ENCODE measurements at regions not wholly inside any gene's neighbourhood (a gene's known extent, or its start where the extent isn't known, plus 50 kb on each side); places are given as distances from the start of the nearest gene placed in this dataset.
A peak's percentile ranks its signal among the peaks of the same experiment; 100 is the strongest.

DNA sequence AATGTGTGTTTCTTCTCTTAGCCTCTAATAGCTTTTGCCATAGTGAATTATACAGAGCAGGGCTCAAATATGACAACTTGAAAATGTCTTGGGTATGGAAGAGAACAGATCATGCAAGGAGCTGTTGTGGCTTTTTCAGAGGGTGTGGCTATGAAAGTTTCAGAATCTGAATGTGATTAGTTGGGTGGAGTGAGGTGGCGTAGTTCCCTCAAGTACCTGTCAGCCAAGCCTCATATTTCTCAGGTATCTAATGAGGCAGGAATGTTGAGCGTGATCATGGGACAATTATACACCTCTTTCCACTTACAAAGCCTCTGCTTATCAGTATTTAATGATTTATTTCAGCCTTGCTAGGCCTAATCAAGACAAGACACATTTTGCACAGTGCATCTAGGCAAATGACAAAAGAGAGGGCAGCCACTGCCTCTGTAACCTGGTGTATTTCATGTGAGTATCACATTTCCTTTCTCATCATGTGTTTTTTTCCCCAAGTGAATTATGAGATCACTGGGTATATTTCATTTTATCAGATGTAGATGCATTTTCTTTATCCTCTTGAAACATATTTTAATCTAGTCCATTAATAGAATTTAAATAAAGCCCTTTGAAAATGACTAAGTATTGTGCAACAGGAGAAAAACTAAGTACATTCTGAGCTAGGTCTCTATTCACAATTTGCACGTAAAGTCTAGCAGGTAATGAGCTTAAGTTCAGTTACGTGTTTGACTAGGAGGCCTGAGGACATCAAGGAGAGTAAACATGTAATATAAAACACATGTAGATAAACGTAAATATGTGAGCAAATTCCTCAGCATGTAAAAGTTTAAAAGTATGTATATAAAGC is 644.4 kb upstream of the IGFBP3 start:
- DNase-seq, result no peak
- ATAC-seq, result no peak
- intact Hi-C loops (cut with micrococcal nuclease), result no loop called here

DNA sequence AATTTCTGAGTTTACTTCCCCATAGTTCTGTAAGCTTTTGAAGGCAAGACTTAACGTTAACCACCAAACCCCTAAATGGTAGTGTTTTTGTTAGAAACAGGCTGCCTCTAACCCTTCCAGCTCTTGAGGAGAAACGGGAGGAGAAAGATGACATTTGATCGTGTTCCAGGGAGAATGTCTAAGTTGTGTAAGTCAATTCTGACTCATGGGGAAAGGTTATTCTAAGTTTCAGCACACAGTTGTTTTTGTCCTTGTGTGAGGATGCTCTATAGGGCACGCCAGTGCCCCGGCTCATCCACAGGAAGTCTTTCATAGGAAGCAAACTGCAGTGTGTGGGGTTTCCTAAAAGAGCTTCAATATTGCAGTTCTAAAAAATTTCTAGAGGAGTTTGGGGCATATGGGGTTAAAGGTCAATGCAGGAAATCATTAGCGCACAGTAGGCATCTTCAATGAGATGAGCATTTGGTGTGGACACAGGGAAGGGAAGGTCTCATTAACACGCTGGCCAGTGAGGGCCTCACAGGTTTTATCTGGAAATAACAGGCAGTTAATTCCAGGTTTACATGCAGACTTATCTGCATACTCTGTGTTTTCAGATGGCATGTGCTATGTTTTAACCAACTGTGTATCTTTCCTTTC is 638.2 kb upstream of the IGFBP3 start:
- intact Hi-C loops (cut with micrococcal nuclease), result no loop called here
- ATAC-seq, result no peak
- no peak for DNase-seq

DNA sequence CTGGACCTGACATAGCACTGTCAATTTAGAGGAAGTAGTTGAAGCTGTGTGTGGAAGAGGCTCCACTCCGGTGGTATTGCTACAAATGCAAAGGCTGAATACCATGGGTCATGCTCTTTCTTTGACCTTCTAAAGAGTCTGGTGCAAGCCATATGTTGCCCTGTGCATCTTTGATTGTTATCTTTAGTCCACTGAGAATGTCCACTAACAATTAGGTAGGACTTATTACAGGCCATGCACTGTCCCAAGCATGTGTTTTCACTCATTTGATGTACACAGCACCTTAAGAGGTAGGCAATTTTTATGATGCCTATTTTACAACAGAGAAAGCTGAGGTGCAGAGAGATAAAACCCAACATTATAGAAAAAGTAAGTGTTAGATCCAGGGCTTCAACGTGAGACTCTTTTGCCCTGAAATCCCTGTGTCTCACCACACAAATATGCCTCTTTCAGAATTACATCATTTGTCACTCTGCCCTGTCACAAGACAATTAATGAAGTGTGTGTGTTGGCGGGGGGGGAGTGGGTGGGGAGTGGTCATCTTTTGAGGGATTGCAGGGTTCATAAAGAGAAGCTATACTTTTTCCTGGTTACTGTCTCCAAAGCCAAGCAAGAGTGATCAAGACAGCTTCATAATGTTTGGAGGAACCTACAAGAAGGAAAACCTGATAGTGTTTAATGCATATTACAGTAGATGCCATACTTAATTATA is 637.6 kb upstream of the IGFBP3 start:
- no peak for ATAC-seq
- intact Hi-C loops (cut with micrococcal nuclease), result no loop called here
- DNase-seq, result no peak

DNA sequence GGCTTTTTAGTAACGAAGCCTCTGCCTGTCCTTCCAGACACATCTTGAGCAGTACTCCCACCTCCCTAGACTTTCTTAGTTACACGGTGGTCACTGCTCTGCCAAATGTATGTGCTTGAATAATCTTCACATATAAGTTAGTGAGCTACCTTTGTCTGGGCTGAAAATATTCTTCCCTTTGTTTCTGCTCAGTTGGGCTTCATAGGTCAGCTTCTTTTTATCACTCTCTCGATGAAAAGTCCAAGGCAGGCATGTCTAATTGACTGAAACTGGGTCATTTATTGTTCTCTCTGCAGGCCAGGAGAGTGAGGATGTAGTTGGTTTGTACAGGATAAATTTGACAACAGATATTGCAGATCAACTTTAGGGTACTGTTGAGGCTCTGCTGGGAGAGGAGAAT is 636.7 kb upstream of the IGFBP3 start:
- intact Hi-C loops (cut with micrococcal nuclease), result no loop called here
- no peak for ATAC-seq
- DNase-seq, result no peak

DNA sequence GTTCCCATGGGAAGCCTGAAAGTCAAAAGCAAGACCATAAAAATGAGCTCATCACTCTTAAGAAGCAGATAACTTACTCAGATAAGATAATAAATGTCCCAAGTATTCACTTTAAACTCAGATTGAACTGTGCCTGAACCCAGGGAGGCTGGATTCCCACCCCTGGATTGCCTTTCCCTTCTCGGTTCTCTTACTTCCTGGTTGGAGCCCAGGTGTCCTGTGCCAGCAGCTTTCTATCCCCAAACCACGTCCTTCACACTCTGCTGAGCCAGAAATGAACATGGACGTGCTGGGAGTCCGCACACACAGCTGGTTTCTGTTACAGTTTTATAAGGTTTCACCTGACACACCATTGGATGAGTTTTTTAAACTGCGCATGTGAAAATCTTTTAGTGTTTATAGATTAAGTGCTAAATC is 636.2 kb upstream of the IGFBP3 start:
- intact Hi-C loops (cut with micrococcal nuclease), result no loop called here
- DNase-seq (no peak), ATAC-seq (no peak)

DNA sequence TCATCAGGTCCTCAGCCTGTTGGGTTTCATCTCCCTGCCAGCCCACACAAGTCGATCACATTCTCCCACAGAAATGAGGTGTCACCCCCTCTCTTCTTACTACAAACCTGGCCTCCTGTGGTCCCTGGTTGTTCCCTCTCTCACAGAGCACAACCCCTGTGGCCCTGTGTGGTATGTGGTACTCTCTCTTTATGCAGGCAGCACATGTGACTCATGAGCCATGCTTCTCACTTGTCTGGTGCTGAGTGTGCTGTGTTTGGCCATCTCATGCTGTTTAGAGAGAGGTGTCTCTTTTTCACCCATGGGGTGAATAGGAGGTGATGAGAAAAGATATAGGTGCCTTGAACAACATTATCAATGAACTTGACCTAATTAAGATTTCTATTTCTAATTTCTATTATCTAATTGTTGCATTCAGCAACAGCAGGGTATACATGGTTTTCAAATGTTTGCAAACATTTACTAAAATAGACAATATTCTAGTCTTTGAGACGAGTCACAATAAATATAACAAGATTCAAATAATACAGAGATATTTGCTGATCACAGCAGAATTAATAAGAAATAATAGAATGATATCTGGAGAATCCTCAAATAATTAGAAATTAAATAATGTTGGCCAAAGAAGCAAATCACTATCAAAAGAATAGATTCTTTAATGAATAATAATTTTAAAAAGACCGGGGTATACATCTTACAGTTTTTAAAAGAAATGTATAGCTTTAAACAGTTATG is 633.8 kb upstream of the IGFBP3 start:
- no peak for DNase-seq
- intact Hi-C loops (cut with micrococcal nuclease), result no loop called here
- no peak for ATAC-seq

DNA sequence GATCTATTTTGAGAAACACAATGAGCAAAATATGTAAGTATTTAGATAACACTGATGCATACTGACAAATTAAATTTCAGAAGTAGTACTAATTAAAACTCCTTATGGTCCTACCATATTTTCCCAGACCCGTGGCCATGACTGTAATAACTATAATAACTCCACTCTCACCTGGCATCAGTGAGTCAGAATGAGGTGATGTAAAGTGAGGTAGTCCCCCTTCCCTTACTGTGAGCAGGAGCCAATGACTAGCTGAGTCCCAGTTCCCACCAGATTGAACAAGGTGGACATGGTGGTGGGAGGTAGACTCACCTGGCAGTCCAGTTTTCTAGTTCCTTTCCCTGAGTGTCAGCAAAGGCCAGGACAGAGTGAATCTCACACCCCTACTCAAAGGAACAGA is 630.5 kb upstream of the IGFBP3 start:
- no peak for ATAC-seq
- DNase-seq, result no peak
- intact Hi-C loops (cut with micrococcal nuclease), result no loop called here

DNA sequence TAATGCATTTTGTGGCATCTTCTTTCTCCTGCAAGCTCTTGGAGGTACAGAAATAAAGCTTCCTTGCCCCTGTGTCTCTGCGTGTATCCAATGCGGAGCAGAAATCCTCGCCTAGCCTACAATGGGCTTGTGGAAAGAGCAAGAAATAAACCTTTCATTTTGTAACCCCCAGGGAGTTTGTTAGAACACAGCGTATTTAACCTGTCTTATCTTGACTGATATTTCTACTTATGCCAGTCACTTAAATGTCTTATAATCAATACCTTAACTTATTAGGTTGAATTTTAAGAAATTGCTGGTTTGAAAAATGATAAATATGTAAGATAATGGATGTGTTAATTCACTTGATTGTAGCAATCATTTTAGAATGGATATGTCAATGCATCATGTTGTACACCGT is 629.8 kb upstream of the IGFBP3 start:
- no peak for DNase-seq

DNA sequence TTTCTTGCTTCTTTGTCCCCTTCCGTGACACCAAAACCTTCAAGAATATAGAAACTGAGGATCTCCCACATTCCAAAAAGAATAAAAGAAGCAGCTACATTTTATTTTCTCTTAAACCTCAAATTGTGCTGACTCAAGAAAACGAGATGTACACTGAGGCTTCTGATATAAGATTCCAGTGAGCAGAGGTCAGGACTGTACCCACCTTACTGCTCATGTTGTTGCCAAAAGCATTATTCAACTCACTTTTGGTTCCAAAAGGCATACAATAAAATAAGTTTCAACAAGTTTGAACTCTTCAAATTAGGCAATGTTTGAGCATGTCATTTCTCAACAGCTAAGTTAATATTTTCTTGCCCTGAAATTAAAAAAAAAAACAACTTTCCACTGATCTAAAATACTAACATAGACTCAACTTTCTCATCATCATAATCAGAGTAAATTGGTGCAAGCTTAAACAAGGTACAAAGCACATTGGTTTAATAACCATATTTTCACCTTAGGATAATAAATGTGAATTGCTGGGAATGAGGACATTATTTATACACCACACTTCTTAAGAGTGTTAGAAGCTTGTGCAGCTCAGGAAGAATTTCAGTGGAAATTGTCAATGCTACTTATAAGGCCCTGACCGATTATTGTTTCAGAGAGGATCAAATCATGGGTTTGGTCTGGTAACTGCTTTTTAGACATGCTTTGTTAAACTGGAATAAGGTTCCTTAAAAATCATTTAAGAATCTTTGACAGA is 629.0 kb upstream of the IGFBP3 start:
- intact Hi-C loops (cut with micrococcal nuclease), result no loop called here
- DNase-seq (no peak), ATAC-seq (no peak)

More for the DNA sequence above, 629.8 kb upstream of the IGFBP3 start:
- ATAC-seq, result no peak
- intact Hi-C loops (cut with micrococcal nuclease), result no loop called here

DNA sequence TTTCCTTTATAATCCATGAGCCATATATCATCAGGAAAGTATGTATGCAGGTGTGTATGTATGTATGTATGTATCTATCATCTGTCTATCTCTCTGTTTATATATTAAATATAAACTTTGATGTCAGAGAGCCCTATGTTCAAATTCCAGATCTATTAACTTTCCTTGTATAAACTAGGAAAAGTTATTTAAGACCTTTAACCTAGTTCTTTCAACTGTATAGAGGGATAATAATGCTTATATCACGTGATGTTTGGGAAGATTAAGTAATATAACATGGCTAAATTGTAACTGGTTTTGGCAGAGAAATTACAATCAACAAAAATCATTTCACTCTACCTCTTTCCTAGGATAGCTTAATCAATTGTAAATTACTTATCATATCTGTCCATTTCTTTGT is 628.3 kb upstream of the IGFBP3 start:
- no peak for ATAC-seq

DNA sequence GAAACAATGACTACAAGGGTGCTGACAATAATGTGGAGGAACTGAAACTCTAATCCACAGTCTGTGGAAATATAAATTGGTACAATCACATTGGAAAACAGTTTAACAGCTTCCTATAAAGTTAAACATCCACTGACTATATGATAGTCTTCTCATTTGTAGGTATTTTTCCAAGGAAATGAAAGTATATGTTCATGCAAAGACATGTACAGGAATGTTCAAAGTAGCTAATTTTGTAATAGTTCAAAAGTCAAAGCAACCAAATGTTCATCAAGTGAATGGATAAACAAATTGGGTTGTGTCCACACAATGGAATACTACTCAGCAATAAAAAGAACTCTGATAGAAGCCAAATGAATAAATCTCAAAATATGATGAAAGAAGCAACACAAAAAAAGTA is 626.0 kb upstream of the IGFBP3 start:
- ATAC-seq (no peak), DNase-seq (no peak)
- intact Hi-C loops (cut with micrococcal nuclease), result no loop called here

More for the DNA sequence above, 628.3 kb upstream of the IGFBP3 start:
- intact Hi-C loops (cut with micrococcal nuclease), result no loop called here
- no peak for DNase-seq

DNA sequence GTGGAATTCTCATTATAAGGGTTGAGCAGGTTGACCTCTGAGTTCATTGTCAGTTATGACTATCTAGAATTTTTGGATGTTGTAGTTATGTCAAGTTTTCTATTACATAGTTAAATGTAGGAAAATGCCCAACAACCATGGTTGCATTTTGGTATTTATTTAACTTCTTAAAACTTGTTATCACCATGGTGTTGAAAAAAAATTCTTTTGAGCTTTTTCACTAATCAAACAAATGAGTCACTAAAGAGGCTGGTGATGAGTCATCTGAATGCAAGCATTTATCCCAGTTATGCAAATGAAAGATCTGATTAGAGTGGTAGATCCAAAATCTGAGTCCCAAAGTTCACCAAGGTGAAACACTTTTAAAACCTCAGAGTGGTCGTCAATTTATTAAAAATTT is 624.7 kb upstream of the IGFBP3 start:
- no peak for DNase-seq
- intact Hi-C loops (cut with micrococcal nuclease), result no loop called here
- no peak for ATAC-seq

DNA sequence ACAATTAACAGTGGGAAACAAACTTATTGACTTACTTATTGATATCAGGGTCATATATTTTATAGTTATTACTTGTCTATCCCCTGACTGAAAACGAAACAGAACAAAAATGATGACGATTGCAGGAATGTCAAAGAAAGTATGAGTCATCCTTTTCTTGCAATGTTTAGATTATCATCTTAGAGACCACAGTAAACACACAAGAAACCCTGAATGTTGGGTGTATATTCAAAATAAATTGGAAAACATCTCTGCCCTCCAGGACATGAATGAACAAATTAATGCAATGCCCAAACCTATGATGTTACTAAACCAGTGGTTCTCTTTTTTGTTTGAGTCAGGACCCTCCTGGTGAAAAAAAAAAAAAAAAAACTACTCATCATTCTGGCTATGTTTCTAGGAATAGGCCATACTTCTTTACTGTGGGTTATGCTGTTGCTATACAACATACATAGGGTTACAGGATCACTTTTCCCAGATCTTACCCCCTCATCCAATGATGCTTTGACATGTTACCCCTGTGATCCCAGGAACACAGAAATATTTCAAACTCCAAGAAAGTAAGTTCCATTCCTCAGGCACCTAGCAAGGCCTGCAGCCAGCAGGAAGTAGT is 623.4 kb upstream of the IGFBP3 start:
- ATAC-seq (no peak), DNase-seq (no peak)
- intact Hi-C loops (cut with micrococcal nuclease), result no loop called here

DNA sequence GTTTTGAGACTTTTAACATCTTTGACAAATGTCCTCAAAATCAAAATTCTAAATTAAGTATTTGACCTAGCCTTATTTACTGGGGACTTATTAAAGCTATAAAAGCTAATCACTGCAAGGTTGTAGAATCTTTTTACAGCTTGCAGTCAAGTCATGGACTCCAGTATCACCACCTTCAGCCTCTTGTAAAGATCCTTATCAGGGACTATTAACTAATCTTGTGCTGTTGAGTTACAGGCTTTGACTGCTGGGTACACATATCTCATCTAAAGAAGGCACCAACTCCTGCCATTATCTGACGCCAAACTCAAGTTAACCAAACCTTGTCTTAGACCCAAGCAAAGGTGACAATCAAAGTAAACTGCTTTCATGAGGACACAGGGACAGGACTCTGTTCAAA is 621.0 kb upstream of the IGFBP3 start:
- ATAC-seq (no peak), DNase-seq (no peak)

DNA sequence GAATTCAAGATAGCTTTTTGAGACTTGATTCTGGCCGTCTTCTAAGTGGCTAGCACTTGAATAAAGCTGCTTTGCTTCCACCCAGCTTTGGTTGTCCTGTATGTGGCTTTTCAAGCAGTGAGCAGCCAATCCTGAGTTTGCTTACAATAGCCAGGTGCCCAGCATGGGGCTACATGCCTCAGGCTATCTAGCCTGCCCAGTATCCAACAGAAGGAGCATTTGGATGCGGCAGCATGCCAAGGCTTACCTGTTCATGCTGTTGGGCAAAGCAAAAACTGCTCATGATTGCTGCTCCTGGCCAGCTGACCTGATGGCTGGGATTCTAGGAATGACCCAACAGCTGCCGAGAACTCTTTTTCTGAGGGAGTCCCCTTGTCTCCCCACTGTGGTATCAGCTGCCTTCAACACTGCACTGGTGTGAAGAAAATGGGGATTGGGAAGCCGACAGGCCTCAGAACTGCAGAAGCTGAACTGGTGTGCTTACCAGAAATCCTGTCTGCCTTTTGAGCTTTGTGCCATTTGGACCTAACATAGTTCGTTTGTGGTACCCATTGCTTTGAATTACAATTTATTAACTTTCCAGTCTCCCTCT is 618.9 kb upstream of the IGFBP3 start:
- intact Hi-C loops (cut with micrococcal nuclease), result no loop called here
- no peak for DNase-seq
- ATAC-seq, result peak; percentile 62

More for the DNA sequence above, 621.0 kb upstream of the IGFBP3 start:
- intact Hi-C loops (cut with micrococcal nuclease), result no loop called here

DNA sequence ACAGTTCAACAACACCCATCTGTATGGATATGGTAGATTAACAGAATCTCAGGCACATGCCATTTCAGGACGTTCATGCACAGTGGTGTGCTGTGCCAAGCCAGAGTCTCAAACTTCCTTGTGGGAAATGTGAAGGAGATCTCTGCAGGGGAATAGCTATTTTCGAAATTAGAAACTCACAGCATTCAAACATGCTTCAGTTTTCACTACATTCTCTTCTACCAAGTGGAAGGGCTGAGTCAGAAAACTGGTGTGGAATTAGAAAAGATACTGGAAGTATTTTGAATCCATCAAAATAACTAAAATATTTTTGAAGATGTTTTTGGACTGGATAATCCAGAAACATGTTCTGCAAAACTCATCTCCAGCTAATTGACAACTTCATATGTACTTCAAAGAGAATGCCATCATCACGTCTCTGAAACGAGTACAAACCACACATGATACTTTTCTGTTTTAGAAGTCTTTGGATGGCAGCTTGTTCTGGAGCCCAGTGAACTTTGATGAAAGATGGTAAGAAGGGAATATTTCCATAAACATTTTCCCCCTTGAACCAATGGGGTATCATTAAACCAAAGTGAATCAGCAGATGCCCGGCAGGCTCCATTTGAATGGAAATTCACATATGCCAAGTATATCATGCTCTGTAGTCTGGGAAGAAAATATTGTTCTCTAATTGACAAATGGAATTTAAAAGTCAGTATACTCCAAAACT is 616.3 kb upstream of the IGFBP3 start:
- ATAC-seq, result no peak
- intact Hi-C loops (cut with micrococcal nuclease), result no loop called here
- DNase-seq, result no peak

DNA sequence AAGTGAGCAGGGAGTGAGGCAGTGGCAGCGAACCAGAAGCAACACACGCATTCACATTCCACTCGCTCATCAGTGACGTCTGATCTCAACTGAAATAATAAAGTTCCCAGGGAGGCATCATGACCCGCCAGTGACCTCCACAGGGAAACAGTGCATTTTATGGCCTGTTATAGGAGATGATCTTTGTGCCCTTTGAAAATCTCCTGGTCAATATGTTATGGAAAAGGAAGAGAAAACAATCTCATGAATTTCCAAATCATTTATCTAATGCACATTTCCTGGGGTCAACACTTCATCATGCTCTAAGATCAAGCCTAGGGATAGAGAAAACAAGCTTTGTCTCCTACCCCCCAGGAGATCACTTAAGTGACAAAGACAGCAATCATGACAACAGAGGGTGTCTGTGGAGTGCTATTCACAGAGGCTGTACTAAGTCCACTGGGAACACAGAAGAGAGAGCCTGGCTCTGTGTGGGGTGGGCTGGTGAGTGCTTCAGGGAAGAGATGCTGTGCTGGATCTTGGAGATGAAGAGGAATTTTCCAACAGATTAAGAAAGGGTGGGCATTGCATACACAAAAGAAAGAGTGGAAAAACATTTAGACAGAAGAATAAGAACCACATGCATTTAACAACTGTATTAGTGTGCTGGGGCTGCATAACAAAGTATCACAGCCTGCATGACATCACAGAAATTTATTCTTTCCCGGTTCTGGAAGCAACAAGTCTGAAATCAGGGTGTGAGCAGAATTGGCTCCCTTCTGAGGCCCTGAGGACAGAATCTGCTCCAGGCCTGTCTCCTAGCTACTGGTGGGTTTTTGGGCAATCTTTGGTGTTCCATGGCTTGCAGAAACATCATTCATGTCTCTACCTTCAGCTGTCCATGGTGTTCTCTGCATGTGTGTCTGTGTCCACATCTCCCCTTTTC is 613.9 kb upstream of the IGFBP3 start:
- DNase-seq, result no peak
- intact Hi-C loops (cut with micrococcal nuclease), result no loop called here
- ATAC-seq, result no peak

Measured in left ventricle myocardium superior (tissue), 1 donor.